Nephron progenitor cell (in vitro differentiated cells): ENCODE measurements at regions not wholly inside any gene's neighbourhood (a gene's known extent, or its start where the extent isn't known, plus 50 kb on each side); places are given as distances from the start of the nearest gene placed in this dataset.

Experiments
- DNase-seq: peaks from one replicate; pipeline ENCODE4 v3.0.0; 2021
- H3K27ac Mint-ChIP-seq: 2 replicates; pipeline ENCODE4 v1.8.0; 2021; ENCODE audit warnings: mild to moderate bottlenecking, moderate library complexity, mixed read lengths
- H3K27me3 Mint-ChIP-seq: 2 replicates; pipeline ENCODE4 v1.8.0; 2021; ENCODE audit warnings: mild to moderate bottlenecking, low read depth, mixed read lengths; ENCODE audit not compliant: poor library complexity
- H3K36me3 Mint-ChIP-seq: 2 replicates; pipeline ENCODE4 v1.8.0; 2021; ENCODE audit warnings: low read depth, mixed read lengths
- H3K4me1 Mint-ChIP-seq: 2 replicates; pipeline ENCODE4 v1.8.0; 2021; ENCODE audit warnings: mixed read lengths
- H3K4me3 Mint-ChIP-seq: 2 replicates; pipeline ENCODE4 v1.8.0; 2021; ENCODE audit warnings: mild to moderate bottlenecking, moderate library complexity, mixed read lengths
- H3K9me3 Mint-ChIP-seq: 2 replicates; pipeline ENCODE4 v1.8.0; 2021; ENCODE audit warnings: mild to moderate bottlenecking, moderate library complexity, mixed read lengths
- TF ChIP-seq, protein P1 (sequence below): fragments of 200-600 bp; sonication (generic); IDR thresholded peaks from 2 replicates; pipeline ENCODE4 v1.5.0; 2021; ENCODE audit warnings: antibody characterized with exemption

DNA sequence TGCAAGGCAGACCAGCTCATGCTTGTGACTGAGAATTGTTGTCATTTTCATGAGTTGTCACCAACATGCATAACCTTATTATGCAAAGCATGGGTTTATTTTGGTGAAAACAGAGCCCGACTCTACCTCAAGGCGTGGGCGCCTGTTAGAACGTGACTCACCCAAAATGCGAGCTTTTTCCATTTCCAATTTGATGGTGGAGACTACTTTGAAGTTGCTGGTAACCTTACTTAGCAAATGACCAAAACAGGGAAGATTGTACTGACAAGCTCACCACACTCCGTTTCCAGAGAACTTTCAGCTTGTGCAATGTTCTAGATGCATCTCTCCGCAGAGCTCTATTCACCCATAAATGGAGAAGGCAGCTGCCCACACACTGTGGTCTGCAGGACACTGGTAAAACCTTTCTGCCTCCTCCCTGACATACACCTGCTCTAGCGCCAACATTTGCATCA is 284.5 kb downstream of the MAF start:
- H3K27me3 Mint-ChIP-seq = peaks cover 37% of the 10 kb centered on the region
- no peak overlapping the region for H3K4me3 Mint-ChIP-seq
- no peak overlapping the region for H3K27ac Mint-ChIP-seq
- DNase-seq = no peak
- H3K9me3 Mint-ChIP-seq = no peaks in the 10 kb centered on the region
- peaks cover 33% of the 10 kb centered on the region for H3K4me1 Mint-ChIP-seq
- TF ChIP-seq, protein P1, sequence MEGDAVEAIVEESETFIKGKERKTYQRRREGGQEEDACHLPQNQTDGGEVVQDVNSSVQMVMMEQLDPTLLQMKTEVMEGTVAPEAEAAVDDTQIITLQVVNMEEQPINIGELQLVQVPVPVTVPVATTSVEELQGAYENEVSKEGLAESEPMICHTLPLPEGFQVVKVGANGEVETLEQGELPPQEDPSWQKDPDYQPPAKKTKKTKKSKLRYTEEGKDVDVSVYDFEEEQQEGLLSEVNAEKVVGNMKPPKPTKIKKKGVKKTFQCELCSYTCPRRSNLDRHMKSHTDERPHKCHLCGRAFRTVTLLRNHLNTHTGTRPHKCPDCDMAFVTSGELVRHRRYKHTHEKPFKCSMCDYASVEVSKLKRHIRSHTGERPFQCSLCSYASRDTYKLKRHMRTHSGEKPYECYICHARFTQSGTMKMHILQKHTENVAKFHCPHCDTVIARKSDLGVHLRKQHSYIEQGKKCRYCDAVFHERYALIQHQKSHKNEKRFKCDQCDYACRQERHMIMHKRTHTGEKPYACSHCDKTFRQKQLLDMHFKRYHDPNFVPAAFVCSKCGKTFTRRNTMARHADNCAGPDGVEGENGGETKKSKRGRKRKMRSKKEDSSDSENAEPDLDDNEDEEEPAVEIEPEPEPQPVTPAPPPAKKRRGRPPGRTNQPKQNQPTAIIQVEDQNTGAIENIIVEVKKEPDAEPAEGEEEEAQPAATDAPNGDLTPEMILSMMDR = no peak
- H3K36me3 Mint-ChIP-seq = no peaks in the 10 kb centered on the region

DNA sequence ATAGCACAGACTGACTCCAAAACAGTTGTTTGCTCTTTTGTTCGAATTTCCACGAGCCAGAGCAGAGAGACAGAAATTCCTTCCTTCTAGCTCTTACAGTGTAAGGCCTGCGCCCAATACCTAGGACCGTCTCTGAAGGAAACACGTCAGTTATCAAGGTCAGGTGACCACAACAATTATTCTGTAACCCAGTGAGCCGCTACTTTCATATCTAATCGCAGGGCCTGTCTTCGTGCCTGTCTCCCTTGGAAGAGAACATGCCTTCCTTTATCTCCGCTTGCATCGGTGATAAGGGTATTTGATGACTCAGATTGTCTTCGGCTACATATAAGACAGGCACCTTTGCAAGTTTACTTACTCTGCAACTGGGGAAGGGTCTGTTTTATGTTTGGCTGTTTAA is 288.0 kb downstream of the MAF start:
- Mint-ChIP-seq H3K27me3 (peaks cover 21% of the 10 kb centered on the region), H3K4me3 (no peak overlapping the region), H3K27ac (peak overlapping the region; percentile 16), H3K4me1 (peaks cover 57% of the 10 kb centered on the region), H3K36me3 (no peaks in the 10 kb centered on the region), H3K9me3 (no peaks in the 10 kb centered on the region)
- DNase-seq = no peak
- TF ChIP-seq, protein P1 = no peak

DNA sequence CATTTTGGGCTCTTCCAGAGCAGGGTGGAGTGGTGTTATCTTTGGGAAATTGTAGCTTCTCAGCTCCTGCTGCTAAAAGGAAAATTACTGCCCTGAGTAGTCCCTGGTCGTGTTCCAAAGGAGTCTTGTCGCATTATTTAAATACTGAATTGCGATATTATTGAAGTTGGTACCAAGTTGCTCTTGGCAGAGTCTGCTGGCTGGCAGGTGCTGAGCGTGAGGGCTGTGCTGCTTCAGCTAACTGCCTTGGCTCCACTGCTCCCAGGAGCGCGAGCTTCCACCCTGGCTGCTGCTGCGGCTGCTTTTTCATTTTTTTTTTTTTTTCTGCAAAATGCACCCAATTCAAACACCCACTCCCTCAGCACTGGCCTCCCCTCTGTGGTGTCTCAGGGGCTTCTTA is 289.8 kb downstream of the MAF start:
- no peak for DNase-seq
- Mint-ChIP-seq H3K4me3 (peak overlapping the region; percentile 29), H3K27ac (peak overlapping the region; percentile 44), H3K4me1 (peaks cover 58% of the 10 kb centered on the region), H3K36me3 (no peaks in the 10 kb centered on the region), H3K27me3 (peaks cover 10% of the 10 kb centered on the region), H3K9me3 (no peaks in the 10 kb centered on the region)
- TF ChIP-seq, protein P1 = no peak

DNA sequence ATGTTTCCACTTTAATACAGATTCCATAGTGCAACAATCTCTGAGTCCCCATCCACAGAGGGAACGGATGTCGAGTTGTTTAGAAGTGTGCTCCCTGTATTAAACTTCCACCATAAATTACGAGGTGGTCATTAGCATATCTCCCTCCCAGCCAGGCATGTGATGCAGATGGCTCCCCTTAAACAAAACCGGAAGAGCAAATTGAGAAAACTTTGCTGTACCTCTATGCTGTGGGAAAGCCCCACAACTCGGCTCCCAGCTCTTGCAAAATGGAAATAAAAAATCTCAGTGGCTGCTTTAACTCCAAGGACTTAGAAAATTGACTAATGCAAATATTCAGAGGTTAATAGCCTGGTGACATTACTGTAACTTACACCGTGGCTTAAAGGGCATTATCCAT is 290.9 kb downstream of the MAF start:
- H3K4me1 Mint-ChIP-seq = peaks cover 69% of the 10 kb centered on the region
- peaks cover 8% of the 10 kb centered on the region for H3K27me3 Mint-ChIP-seq
- TF ChIP-seq, protein P1 = no peak
- no peaks in the 10 kb centered on the region for H3K9me3 Mint-ChIP-seq
- no peak overlapping the region for H3K4me3 Mint-ChIP-seq
- no peak overlapping the region for H3K27ac Mint-ChIP-seq
- DNase-seq = no peak
- no peaks in the 10 kb centered on the region for H3K36me3 Mint-ChIP-seq

DNA sequence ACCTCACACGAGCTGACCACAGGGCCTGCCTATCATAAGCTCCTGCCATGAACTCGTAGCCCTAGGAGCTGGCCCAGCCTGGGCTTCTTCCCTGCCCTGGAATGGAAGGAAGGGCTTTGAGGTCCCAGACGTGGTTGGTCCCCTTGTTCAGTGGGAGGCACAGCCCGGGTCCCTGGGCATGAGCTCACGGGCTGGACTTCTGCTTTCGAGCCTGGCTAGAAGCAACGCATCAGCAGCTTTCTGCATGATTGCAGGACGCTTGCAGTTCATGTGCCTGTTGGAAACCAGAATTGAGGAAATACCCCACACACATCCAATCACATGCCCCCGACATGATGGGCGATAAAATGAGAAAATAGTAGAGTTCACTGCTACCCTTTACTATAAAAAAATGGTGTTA is 293.3 kb downstream of the MAF start:
- Mint-ChIP-seq H3K4me1 (peaks cover 70% of the 10 kb centered on the region), H3K9me3 (no peaks in the 10 kb centered on the region), H3K36me3 (no peaks in the 10 kb centered on the region), H3K27ac (no peak overlapping the region), H3K4me3 (no peak overlapping the region), H3K27me3 (peaks cover 13% of the 10 kb centered on the region)
- TF ChIP-seq, protein P1 = no peak
- no peak for DNase-seq

DNA sequence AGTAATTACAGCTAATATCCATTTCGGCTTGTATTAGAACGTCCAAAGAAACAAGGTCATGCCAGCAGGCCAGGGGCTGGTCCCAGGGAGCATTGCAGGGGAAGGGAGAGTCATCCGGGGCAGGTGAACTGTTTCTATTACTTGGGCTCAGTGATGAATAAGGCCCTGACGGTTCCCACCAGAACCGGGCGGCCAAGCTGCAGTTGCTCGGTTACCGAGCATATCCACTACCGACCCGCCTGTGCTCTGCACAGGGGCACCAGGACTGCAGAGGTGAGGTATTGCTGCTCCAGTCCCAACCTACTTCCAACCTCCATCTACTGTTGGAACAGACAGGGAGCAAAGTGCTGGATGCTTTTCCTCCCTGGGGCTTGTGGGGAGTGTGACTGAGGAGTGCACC is 295.5 kb downstream of the MAF start:
- Mint-ChIP-seq H3K9me3 (no peaks in the 10 kb centered on the region), H3K27ac (no peak overlapping the region), H3K4me3 (no peak overlapping the region), H3K27me3 (peaks cover 13% of the 10 kb centered on the region), H3K4me1 (peaks cover 63% of the 10 kb centered on the region), H3K36me3 (no peaks in the 10 kb centered on the region)
- TF ChIP-seq, protein P1 = no peak
- DNase-seq = no peak
